Upper lobe of left lung (tissue), 4 donors: ENCODE measurements at regions not wholly inside any gene's neighbourhood (a gene's known extent, or its start where the extent isn't known, plus 50 kb on each side); places are given as distances from the start of the nearest gene placed in this dataset.

ENCODE experiments used
- CTCF ChIP-seq, 6 experiments: fragments of 450-650 bp in 4 of 6; fragments of 200-600 bp in 2 of 6; sonication (generic) in 2 of 6; IDR thresholded peaks; one replicate each; pipeline ENCODE4 v1.5.1; 2016 to 2019; ENCODE audit warnings: antibody characterized with exemption in 6 of 6
- POLR2A ChIP-seq, 4 donors: fragments of 450-650 bp; IDR thresholded peaks; one replicate each; pipeline ENCODE4 v1.5.1; 2016 to 2017; ENCODE audit warnings: antibody characterized with exemption in 4 of 4, mild to moderate bottlenecking in 2 of 4

GRCh38 chr1:229869687-229870086 lies 197.4 kb upstream of the GALNT2 start:
- TF ChIP-seq CTCF (IDR thresholded peaks at IDR 0.05), result no peak
- no peak for TF ChIP-seq POLR2A (IDR thresholded peaks at IDR 0.05)
